ENCODE measurements at regions not wholly inside any gene's neighbourhood (a gene's known extent, or its start where the extent isn't known, plus 50 kb on each side); places are given as distances from the start of the nearest gene placed in this dataset.

DNA sequence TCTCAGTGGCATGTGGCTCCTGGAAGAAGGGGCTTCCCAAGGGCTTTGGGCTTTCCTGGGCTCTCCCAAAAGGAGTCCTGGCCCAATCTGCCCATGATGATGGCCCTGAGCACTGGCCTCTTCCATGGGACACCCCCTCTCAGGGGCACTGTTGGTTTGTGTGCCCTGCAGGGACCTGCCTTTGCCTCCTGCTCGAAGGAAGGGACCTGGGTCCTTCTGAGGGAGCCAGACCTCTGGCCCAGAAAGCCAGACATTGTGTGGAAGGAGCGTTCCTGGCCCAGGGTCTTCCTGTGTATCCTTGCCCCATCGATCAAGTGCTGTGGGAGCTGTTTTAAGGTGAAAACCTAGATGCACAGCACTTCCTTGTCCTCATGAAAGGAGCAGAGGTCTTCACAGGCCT, 1689.3 kb downstream of the TP53TG3F start:
- no peak for TF ChIP-seq POLR2A (IDR thresholded peaks at IDR 0.05)
- TF ChIP-seq, protein P1, sequence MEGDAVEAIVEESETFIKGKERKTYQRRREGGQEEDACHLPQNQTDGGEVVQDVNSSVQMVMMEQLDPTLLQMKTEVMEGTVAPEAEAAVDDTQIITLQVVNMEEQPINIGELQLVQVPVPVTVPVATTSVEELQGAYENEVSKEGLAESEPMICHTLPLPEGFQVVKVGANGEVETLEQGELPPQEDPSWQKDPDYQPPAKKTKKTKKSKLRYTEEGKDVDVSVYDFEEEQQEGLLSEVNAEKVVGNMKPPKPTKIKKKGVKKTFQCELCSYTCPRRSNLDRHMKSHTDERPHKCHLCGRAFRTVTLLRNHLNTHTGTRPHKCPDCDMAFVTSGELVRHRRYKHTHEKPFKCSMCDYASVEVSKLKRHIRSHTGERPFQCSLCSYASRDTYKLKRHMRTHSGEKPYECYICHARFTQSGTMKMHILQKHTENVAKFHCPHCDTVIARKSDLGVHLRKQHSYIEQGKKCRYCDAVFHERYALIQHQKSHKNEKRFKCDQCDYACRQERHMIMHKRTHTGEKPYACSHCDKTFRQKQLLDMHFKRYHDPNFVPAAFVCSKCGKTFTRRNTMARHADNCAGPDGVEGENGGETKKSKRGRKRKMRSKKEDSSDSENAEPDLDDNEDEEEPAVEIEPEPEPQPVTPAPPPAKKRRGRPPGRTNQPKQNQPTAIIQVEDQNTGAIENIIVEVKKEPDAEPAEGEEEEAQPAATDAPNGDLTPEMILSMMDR (IDR thresholded peaks at IDR 0.05), result no peak
- TF ChIP-seq EP300 (IDR thresholded peaks at IDR 0.05), result no peak
